K562 (cell line): ENCODE measurements at regions not wholly inside any gene's neighbourhood (a gene's known extent, or its start where the extent isn't known, plus 50 kb on each side); places are given as distances from the start of the nearest gene placed in this dataset.

Experiments used
- ATAC-seq: fragments of 200-7000 bp; cut with Tn5 transposase; 3 replicates; pipeline ENCODE4 v1.9.1; 2020; ENCODE audit warnings: moderate library complexity
- BruUV-seq: library from RNA; stranded (reverse); fragments of 400-500 nt; replicated peaks from 2 replicates; lab custom pipeline; 2021; lab: Mats Ljungman, UMichigan
- CTCF ChIA-PET: fragments of 300-600 bp; formaldehyde crosslinking; extraction: SDS; loops from one replicate; lab custom pipeline; 2021; ENCODE audit warnings: low intra/inter-chr PET ratio; lab: Yijun Ruan, JAX
- POLR2A ChIA-PET: fragments of 300-600, 350-650 bp; sonication (Branson Sonifier 250); formaldehyde crosslinking; extraction: SDS; loops from one replicate; lab custom pipeline; 2021; ENCODE audit warnings: antibody characterized with exemption, inconsistent platforms; lab: Yijun Ruan, JAX
- DNase-seq, 4 experiments: peaks; one replicate each; pipeline versions ENCODE4 v3.0.0 to v3.0.0-alpha.2; 2011 to 2018; ENCODE audit warnings: low spot score in 3 of 4, mixed read lengths in 3 of 4; ENCODE audit errors: extremely low read depth in 1 of 4
- FAIRE-seq: peaks from 2 replicates; lab custom pipeline; 2011; peaks lifted over from hg19 to GRCh38; lab: Jason Lieb, UNC
- H2AFZ ChIP-seq: 2 replicates; pipeline ENCODE4 v1.6.0; 2011; ENCODE audit warnings: low read depth, low read length, control low read depth, inconsistent platforms
- H3K27ac ChIP-seq: fragments of 200-600 bp; 3 replicates; pipeline ENCODE4 v1.8.0; 2011; ENCODE audit warnings: low read depth, mild to moderate bottlenecking, control low read depth, inconsistent platforms, low read length, moderate library complexity, mixed read lengths; ENCODE audit errors: extremely low read depth
- H3K27me3 ChIP-seq, 2 experiments: fragments of 300-600 bp in 1 of 2; 2 replicates in 1 of 2; 3 replicates in 1 of 2; pipeline versions ENCODE4 v1.6.0 to v1.8.0; 2011; ENCODE audit warnings: inconsistent platforms in 2 of 2, low read length in 2 of 2, mild to moderate bottlenecking in 1 of 2, mixed read lengths in 1 of 2, moderate library complexity in 1 of 2; ENCODE audit not compliant: control insufficient read depth in 2 of 2, insufficient read depth in 2 of 2
- H3K36me3 ChIP-seq: fragments of 300-600 bp; 3 replicates; pipeline ENCODE4 v1.8.0; 2011; ENCODE audit warnings: mild to moderate bottlenecking, low read length, inconsistent platforms; ENCODE audit not compliant: control insufficient read depth, insufficient read depth
- H3K4me1 ChIP-seq, 2 experiments: fragments of 200-600 bp in 1 of 2; replicated peaks in 1 of 2; 2 replicates in 1 of 2; 3 replicates in 1 of 2; pipeline versions ENCODE4 v1.5.1 to v1.8.0; 2011; ENCODE audit warnings: inconsistent platforms in 2 of 2, low read length in 2 of 2, mild to moderate bottlenecking in 1 of 2, mixed read lengths in 1 of 2, moderate library complexity in 1 of 2; ENCODE audit not compliant: control insufficient read depth in 2 of 2, insufficient read depth in 2 of 2
- H3K4me2 ChIP-seq: 2 replicates; pipeline ENCODE4 v1.6.1; 2011; ENCODE audit warnings: low read length, control low read depth, inconsistent platforms, mixed read lengths; ENCODE audit not compliant: insufficient read depth
- H3K4me3 ChIP-seq: fragments of 200-600 bp; sonication (generic), shearing (Covaris generic); 2 replicates; pipeline ENCODE4 v1.5.1; 2016; ENCODE audit warnings: control low read depth, inconsistent platforms
- H3K79me2 ChIP-seq: fragments of 200-600 bp; 3 replicates; pipeline ENCODE4 v1.8.0; 2011; ENCODE audit warnings: low read length, inconsistent platforms; ENCODE audit not compliant: control insufficient read depth, insufficient read depth
- H3K9ac ChIP-seq, 2 experiments: 2 replicates each; pipeline versions ENCODE4 v1.6.0 to v1.6.1; 2011; ENCODE audit warnings: low read depth in 2 of 2, low read length in 2 of 2, control low read depth in 1 of 2, inconsistent platforms in 1 of 2, mild to moderate bottlenecking in 1 of 2, mixed read lengths in 1 of 2; ENCODE audit not compliant: insufficient read depth in 1 of 2
- H3K9me1 ChIP-seq: one replicate; pipeline ENCODE4 v1.6.0; 2011; ENCODE audit warnings: inconsistent platforms, mild to moderate bottlenecking, low read length, moderate library complexity; ENCODE audit not compliant: control insufficient read depth, insufficient read depth
- H3K9me3 ChIP-seq: replicated peaks from 2 replicates; pipeline ENCODE4 v1.5.1; 2011; ENCODE audit warnings: low read depth, low read length, inconsistent platforms; ENCODE audit not compliant: control insufficient read depth, insufficient read depth
- H4K20me1 ChIP-seq: replicated peaks from 2 replicates; pipeline ENCODE4 v1.6.1; 2011; ENCODE audit warnings: low read length, inconsistent platforms, mixed read lengths; ENCODE audit not compliant: control insufficient read depth, insufficient read depth
- CCAR2 ChIP-seq: fragments of 200-400 bp; formaldehyde crosslinking; IDR thresholded peaks from 2 replicates; pipeline ENCODE4 v1.6.1; 2017; ENCODE audit warnings: mild to moderate bottlenecking, low read depth, low read length
- CHD2 ChIP-seq: IDR thresholded peaks from 2 replicates; pipeline ENCODE4 v1.6.1; 2011; ENCODE audit warnings: low read depth, low read length
- FOXP1 ChIP-seq: sonication (generic); formaldehyde crosslinking; IDR thresholded peaks from 2 replicates; pipeline ENCODE4 v1.8.0; 2022; ENCODE audit warnings: mild to moderate bottlenecking, missing genetic modification reagents
- HMGN3 ChIP-seq: IDR thresholded peaks from 2 replicates; pipeline ENCODE4 v1.6.1; 2011; ENCODE audit warnings: borderline replicate concordance, low read depth, mild to moderate bottlenecking, mixed read lengths, low read length; ENCODE audit not compliant: insufficient read length; ENCODE audit errors: extremely low read depth
- KLF10 ChIP-seq: fragments of 250-450 bp; sonication (Bioruptor Pico); IDR thresholded peaks from 2 replicates; pipeline ENCODE4 v1.6.1; 2021; ENCODE audit warnings: matching md5 sums
- PHF20 ChIP-seq: fragments of 450-650 bp; IDR thresholded peaks from 2 replicates; pipeline ENCODE4 v1.6.1; 2018; ENCODE audit not compliant: partially characterized antibody
- POLR2A ChIP-seq: fragments of 450-650 bp; conservative IDR thresholded peaks from 2 replicates; pipeline ENCODE4 v1.6.1; 2016
- RBBP5 ChIP-seq: fragments of 200-600 bp; sonication (generic); IDR thresholded peaks from 2 replicates; pipeline ENCODE4 v1.6.1; 2012; ENCODE audit warnings: borderline replicate concordance, mild to moderate bottlenecking, low read length, control low read depth, inconsistent platforms; ENCODE audit not compliant: insufficient read depth, poor library complexity, severe bottlenecking
- SAFB ChIP-seq: fragments of 200-400 bp; formaldehyde crosslinking; IDR thresholded peaks from 2 replicates; pipeline ENCODE4 v1.6.1; 2017; ENCODE audit warnings: low read depth, low read length, borderline replicate concordance
- SRSF1 ChIP-seq: fragments of 200-400 bp; formaldehyde crosslinking; IDR thresholded peaks from 2 replicates; pipeline ENCODE4 v1.6.1; 2017; ENCODE audit warnings: mild to moderate bottlenecking, low read depth, low read length, moderate library complexity
- SRSF3 ChIP-seq: fragments of 200-400 bp; formaldehyde crosslinking; IDR thresholded peaks from 2 replicates; pipeline ENCODE4 v1.6.1; 2016; ENCODE audit warnings: mild to moderate bottlenecking, low read length, moderate library complexity; ENCODE audit not compliant: insufficient read depth
- VEZF1 ChIP-seq: fragments of 200-800 bp; sonication (Bioruptor generic); IDR thresholded peaks from 2 replicates; pipeline ENCODE4 v1.6.1; 2017; ENCODE audit warnings: missing genetic modification characterization, missing compliant biosample characterization
- ZBTB11 ChIP-seq, 3 experiments: fragments of 200-800 bp in 1 of 3; fragments of 250-450 bp in 1 of 3; fragments of 450-650 bp in 1 of 3; sonication (Bioruptor Pico) in 1 of 3; sonication (Bioruptor generic) in 1 of 3; formaldehyde crosslinking in 1 of 3; IDR thresholded peaks; 2 replicates each; pipeline versions ENCODE4 v1.6.1 to v1.8.0; 2016 to 2022; ENCODE audit warnings: mild to moderate bottlenecking in 2 of 3, missing genetic modification characterization in 2 of 3, missing compliant biosample characterization in 1 of 3, moderate library complexity in 1 of 3
- ZBTB5 ChIP-seq: fragments of 450-650 bp; IDR thresholded peaks from 2 replicates; pipeline ENCODE4 v1.6.1; 2017; ENCODE audit warnings: antibody characterized with exemption
- ZNF121 ChIP-seq: sonication (generic); formaldehyde crosslinking; conservative IDR thresholded peaks from 2 replicates; pipeline ENCODE4 v1.8.0; 2022; ENCODE audit warnings: missing genetic modification reagents
- WGBS: fragments of 100-300 bp; shearing (Covaris generic); methylation state at CpG from one replicate; pipeline ENCODE4 v1.1.6; 2016; ENCODE audit warnings: low coverage, mixed read lengths; ENCODE audit not compliant: insufficient coverage; ENCODE audit errors: missing lambda C conversion rate; 5-methylcytosine and 5-hydroxymethylcytosine counted together
- in situ Hi-C: fragments of 300-500 bp; cut with MboI; formaldehyde crosslinking; loops from 4 replicates; pipeline ENCODE4 v1.15.0; 2018; ENCODE audit warnings: inconsistent platforms, mixed read lengths
- intact Hi-C: fragments of 100-400 bp; cut with micrococcal nuclease; formaldehyde crosslinking; loops from 2 replicates; pipeline ENCODE4 v1.14.2; 2022
- TF ChIP-seq, protein P1 (sequence below): sonication (generic); formaldehyde crosslinking; IDR thresholded peaks from 2 replicates; pipeline ENCODE4 v1.8.0; 2022; ENCODE audit warnings: missing genetic modification reagents, mild to moderate bottlenecking, borderline replicate concordance

- H3K27ac ChIP-seq, result no peak overlapping the region
- no peak overlapping the region for H3K9ac ChIP-seq
- no peaks in the 10 kb centered on the region for H4K20me1 ChIP-seq
- intact Hi-C loops, result no loop called here
- no peaks in the 10 kb centered on the region for H3K9me3 ChIP-seq
- CTCF ChIA-PET, result no interaction called here
- 44% methylated on average over 7 of the region's 7 CpGs for WGBS
- ATAC-seq (no peak), DNase-seq (no peak), FAIRE-seq (no peak)
- H3K36me3 ChIP-seq, result no peaks in the 10 kb centered on the region
- in situ Hi-C loops, result no loop called here
- H3K9me1 ChIP-seq, result peaks cover under 1% of the 10 kb centered on the region
- POLR2A ChIA-PET, result interaction anchor here (0.6 to 0.9 kb wide), 2 partner anchors 9 to 93 kb away, joined by 3 read pairs; no protein-coding TSS in a partner anchor
- no peak overlapping the region for H3K4me2 ChIP-seq
- H3K4me3 ChIP-seq, result no peak overlapping the region
- peaks cover 18 to 34% of the 10 kb centered on the region in 2 experiments; a peak in 4 of 5 replicates for H3K4me1 ChIP-seq
- BruUV-seq, result no TSS peak
- no peak overlapping the region for H2AFZ ChIP-seq
- H3K27me3 ChIP-seq, result peaks cover 21 to 52% of the 10 kb centered on the region in 2 experiments
- no peaks in the 10 kb centered on the region for H3K79me2 ChIP-seq
- no peak for TF ChIP-seq ZBTB5
- TF ChIP-seq, protein P1, sequence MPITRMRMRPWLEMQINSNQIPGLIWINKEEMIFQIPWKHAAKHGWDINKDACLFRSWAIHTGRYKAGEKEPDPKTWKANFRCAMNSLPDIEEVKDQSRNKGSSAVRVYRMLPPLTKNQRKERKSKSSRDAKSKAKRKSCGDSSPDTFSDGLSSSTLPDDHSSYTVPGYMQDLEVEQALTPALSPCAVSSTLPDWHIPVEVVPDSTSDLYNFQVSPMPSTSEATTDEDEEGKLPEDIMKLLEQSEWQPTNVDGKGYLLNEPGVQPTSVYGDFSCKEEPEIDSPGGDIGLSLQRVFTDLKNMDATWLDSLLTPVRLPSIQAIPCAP (CRISPR knock-in tag), result no peak
- TF ChIP-seq PHF20, result no peak
- TF ChIP-seq CCAR2, result no peak
- no peak for TF ChIP-seq KLF10
- no peak for TF ChIP-seq SRSF3
- no peak for TF ChIP-seq SRSF1
- TF ChIP-seq ZBTB11 (CRISPR knock-in tag; IDR thresholded peaks at IDR 0.05), result no peak
- no peak for TF ChIP-seq POLR2A
- TF ChIP-seq ZNF121 (CRISPR knock-in tag), result no peak
- no peak for TF ChIP-seq RBBP5
- no peak for TF ChIP-seq FOXP1 (CRISPR knock-in tag)
- no peak for TF ChIP-seq HMGN3
- TF ChIP-seq VEZF1 (CRISPR knock-in tag), result no peak
- no peak for TF ChIP-seq CHD2
- TF ChIP-seq SAFB, result no peak
Observed at GRCh38 chr2:120866071-120866470, 130.4 kb downstream of the GLI2 start.
